ENCODE measurements at regions not wholly inside any gene's neighbourhood (a gene's known extent, or its start where the extent isn't known, plus 50 kb on each side); places are given as distances from the start of the nearest gene placed in this dataset.

GRCh38 chr18:61756244-61756643 lies 136.6 kb downstream of the RNF152 start:
- no peak for FAIRE-seq

GRCh38 chr18:61755555-61755954 lies 137.3 kb downstream of the RNF152 start:
- H3K4me3 ChIP-seq (ENCODE audit: low read depth, low read length): no peak overlapping the region
- DNase-seq (ENCODE audit: low read depth): peak; percentile 59
- FAIRE-seq: no peak
- H3K27me3 ChIP-seq (ENCODE audit: control insufficient read depth, insufficient read depth, low read length): no peaks in the 10 kb centered on the region
- TF ChIP-seq, protein P1, sequence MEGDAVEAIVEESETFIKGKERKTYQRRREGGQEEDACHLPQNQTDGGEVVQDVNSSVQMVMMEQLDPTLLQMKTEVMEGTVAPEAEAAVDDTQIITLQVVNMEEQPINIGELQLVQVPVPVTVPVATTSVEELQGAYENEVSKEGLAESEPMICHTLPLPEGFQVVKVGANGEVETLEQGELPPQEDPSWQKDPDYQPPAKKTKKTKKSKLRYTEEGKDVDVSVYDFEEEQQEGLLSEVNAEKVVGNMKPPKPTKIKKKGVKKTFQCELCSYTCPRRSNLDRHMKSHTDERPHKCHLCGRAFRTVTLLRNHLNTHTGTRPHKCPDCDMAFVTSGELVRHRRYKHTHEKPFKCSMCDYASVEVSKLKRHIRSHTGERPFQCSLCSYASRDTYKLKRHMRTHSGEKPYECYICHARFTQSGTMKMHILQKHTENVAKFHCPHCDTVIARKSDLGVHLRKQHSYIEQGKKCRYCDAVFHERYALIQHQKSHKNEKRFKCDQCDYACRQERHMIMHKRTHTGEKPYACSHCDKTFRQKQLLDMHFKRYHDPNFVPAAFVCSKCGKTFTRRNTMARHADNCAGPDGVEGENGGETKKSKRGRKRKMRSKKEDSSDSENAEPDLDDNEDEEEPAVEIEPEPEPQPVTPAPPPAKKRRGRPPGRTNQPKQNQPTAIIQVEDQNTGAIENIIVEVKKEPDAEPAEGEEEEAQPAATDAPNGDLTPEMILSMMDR (IDR thresholded peaks at IDR 0.05; ENCODE audit: insufficient read depth, low read length, severe bottlenecking): no peak
- H3K36me3 ChIP-seq (ENCODE audit: control insufficient read depth, insufficient read depth, low read length): no peaks in the 10 kb centered on the region

More at GRCh38 chr18:61756244-61756643, 136.6 kb downstream of the RNF152 start:
- TF ChIP-seq, protein P1 (IDR thresholded peaks at IDR 0.05; ENCODE audit: insufficient read depth, low read length, severe bottlenecking): no peak
- H3K36me3 ChIP-seq (ENCODE audit: control insufficient read depth, insufficient read depth, low read length): no peaks in the 10 kb centered on the region
- DNase-seq (ENCODE audit: low read depth): no peak
- H3K27me3 ChIP-seq (ENCODE audit: control insufficient read depth, insufficient read depth, low read length): no peaks in the 10 kb centered on the region
- no peak overlapping the region for H3K4me3 ChIP-seq (ENCODE audit: low read depth, low read length)

DNA sequence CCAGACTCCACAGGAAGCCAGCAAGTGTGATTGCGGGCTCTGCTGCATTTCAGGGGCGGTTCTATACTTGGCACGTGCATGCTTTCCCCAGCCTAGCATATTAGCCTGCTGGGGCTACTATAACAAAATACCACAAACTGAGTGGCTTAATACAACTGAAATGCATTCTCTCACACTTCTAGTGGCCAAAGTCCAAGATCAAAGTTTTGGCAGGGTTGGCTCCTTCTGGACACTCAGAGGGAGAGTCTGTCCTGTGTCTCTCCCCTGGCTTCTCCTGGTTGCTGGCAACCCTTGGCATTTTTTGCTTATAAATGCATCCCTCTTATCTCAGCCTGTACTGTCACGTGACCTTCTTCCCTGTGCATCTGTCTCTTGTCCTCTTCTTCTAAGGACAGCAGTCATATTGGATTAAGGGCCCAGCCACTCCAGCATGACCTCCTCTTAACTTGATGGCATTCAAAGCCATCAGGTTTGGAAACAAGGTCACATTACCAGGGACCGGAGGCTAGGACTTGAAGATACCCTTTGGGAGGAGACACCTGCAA lies 138.7 kb downstream of the RNF152 start:
- H3K4me3 ChIP-seq (ENCODE audit: low read depth, low read length): no peak overlapping the region
- TF ChIP-seq, protein P1 (IDR thresholded peaks at IDR 0.05; ENCODE audit: insufficient read depth, low read length, severe bottlenecking): no peak
- H3K36me3 ChIP-seq (ENCODE audit: control insufficient read depth, insufficient read depth, low read length): no peaks in the 10 kb centered on the region
- no peaks in the 10 kb centered on the region for H3K27me3 ChIP-seq (ENCODE audit: control insufficient read depth, insufficient read depth, low read length)
- DNase-seq (ENCODE audit: low read depth) (no peak), FAIRE-seq (no peak)

DNA sequence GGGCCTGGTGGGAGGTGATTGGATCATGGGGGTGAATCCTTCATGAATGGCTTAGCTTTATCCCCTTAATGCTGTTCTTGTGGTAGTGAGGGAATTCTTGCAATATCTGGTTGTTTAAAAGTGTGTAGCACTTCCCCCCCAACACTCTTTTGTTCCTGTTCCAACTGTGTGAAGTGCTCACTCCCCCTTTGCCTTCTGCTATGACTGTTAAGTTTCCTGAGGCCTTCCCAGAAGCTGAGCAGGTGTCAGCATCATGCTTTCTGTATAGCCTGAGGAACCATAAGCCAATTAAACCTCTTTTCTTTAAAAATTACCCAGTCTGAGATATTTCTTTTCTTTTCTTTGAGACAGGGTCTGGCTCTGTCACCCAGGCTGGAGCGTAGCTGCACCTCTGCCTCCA lies 139.4 kb downstream of the RNF152 start:
- DNase-seq (ENCODE audit: low read depth) (no peak), FAIRE-seq (no peak)
- H3K36me3 ChIP-seq (ENCODE audit: control insufficient read depth, insufficient read depth, low read length): no peaks in the 10 kb centered on the region
- TF ChIP-seq, protein P1 (IDR thresholded peaks at IDR 0.05; ENCODE audit: insufficient read depth, low read length, severe bottlenecking): no peak
- H3K4me3 ChIP-seq (ENCODE audit: low read depth, low read length): no peak overlapping the region
- H3K27me3 ChIP-seq (ENCODE audit: control insufficient read depth, insufficient read depth, low read length): no peaks in the 10 kb centered on the region

GRCh38 chr18:61752973-61753372 lies 139.8 kb downstream of the RNF152 start:
- TF ChIP-seq, protein P1 (IDR thresholded peaks at IDR 0.05; ENCODE audit: insufficient read depth, low read length, severe bottlenecking): no peak
- no peaks in the 10 kb centered on the region for H3K27me3 ChIP-seq (ENCODE audit: control insufficient read depth, insufficient read depth, low read length)
- no peak for FAIRE-seq

More at GRCh38 chr18:61752973-61753372, 139.8 kb downstream of the RNF152 start:
- Histone ChIP-seq H3K36me3 (ENCODE audit: control insufficient read depth, insufficient read depth, low read length) (no peaks in the 10 kb centered on the region), H3K4me3 (ENCODE audit: low read depth, low read length) (no peak overlapping the region)
- no peak for DNase-seq (ENCODE audit: low read depth)

Measured in bronchial epithelial cell (primary cell).